ENCODE measurements at regions not wholly inside any gene's neighbourhood (a gene's known extent, or its start where the extent isn't known, plus 50 kb on each side); places are given as distances from the start of the nearest gene placed in this dataset.
"Not testable (repeated sequence)": the region's sequence is repeated elsewhere in the genome, so short reads cannot be mapped to it uniquely, and the experiment has no call there.

- DNase-seq (ENCODE audit: low read depth) = no peak
- TF ChIP-seq CTCF (IDR thresholded peaks at IDR 0.05; ENCODE audit: insufficient read depth, low read length) = no peak
- H3K4me3 ChIP-seq (ENCODE audit: low read depth, low read length) = no peak overlapping the region
Measured at GRCh38 chrX:122218666-122219065, 965.4 kb upstream of the GRIA3 start.

GRCh38 chrX:122219226-122219625 is 964.9 kb upstream of the GRIA3 start:
- TF ChIP-seq CTCF (IDR thresholded peaks at IDR 0.05; ENCODE audit: insufficient read depth, low read length) = no peak
- H3K4me3 ChIP-seq (ENCODE audit: low read depth, low read length) = no peak overlapping the region
- no peak for DNase-seq (ENCODE audit: low read depth)

- DNase-seq (ENCODE audit: low read depth) = no peak
- H3K4me3 ChIP-seq (ENCODE audit: low read depth, low read length) = no peak overlapping the region
- TF ChIP-seq CTCF (IDR thresholded peaks at IDR 0.05; ENCODE audit: insufficient read depth, low read length) = no peak
Measured at GRCh38 chrX:122219735-122220134, 964.3 kb upstream of the GRIA3 start.

- no peak for DNase-seq (ENCODE audit: low read depth)
- no peak for TF ChIP-seq CTCF (IDR thresholded peaks at IDR 0.05; ENCODE audit: insufficient read depth, low read length)
- no peak overlapping the region for H3K4me3 ChIP-seq (ENCODE audit: low read depth, low read length)
Measured at GRCh38 chrX:122220644-122221373, 963.3 kb upstream of the GRIA3 start.

- H3K4me3 ChIP-seq (ENCODE audit: low read depth, low read length); DNase-seq (ENCODE audit: low read depth): not testable (repeated sequence)
Measured at GRCh38 chrX:122221810-122222209, 962.3 kb upstream of the GRIA3 start.

GRCh38 chrX:122224137-122224536 is 959.9 kb upstream of the GRIA3 start:
- not testable (repeated sequence) for DNase-seq (ENCODE audit: low read depth); H3K4me3 ChIP-seq (ENCODE audit: low read depth, low read length)

- H3K4me3 ChIP-seq (ENCODE audit: low read depth, low read length) = no peak overlapping the region
- peak; percentile 12 for DNase-seq (ENCODE audit: low read depth)
- no peak for TF ChIP-seq CTCF (IDR thresholded peaks at IDR 0.05; ENCODE audit: insufficient read depth, low read length)
Measured at GRCh38 chrX:122238801-122239200, 945.3 kb upstream of the GRIA3 start.

- no peak for TF ChIP-seq CTCF (IDR thresholded peaks at IDR 0.05; ENCODE audit: insufficient read depth, low read length)
- H3K4me3 ChIP-seq (ENCODE audit: low read depth, low read length) = no peak overlapping the region
- no peak for DNase-seq (ENCODE audit: low read depth)
Measured at GRCh38 chrX:122241959-122242358, 942.1 kb upstream of the GRIA3 start.

All from fibroblast of the aortic adventitia (primary cell).